HepG2 (cell line): ENCODE measurements at regions not wholly inside any gene's neighbourhood (a gene's known extent, or its start where the extent isn't known, plus 50 kb on each side); places are given as distances from the start of the nearest gene placed in this dataset.

Experiments used
- CTCF ChIP-seq: sonication (generic); formaldehyde crosslinking; IDR thresholded peaks from 2 replicates; pipeline ENCODE4 v1.5.0; 2020; ENCODE audit warnings: mild to moderate bottlenecking, missing genetic modification reagents, moderate library complexity
- FOXM1 ChIP-seq: sonication (generic); formaldehyde crosslinking; IDR thresholded peaks from 2 replicates; pipeline ENCODE4 v1.5.0; 2020; ENCODE audit warnings: missing genetic modification reagents
- GATAD2A ChIP-seq: IDR thresholded peaks from 2 replicates; pipeline ENCODE4 v1.6.1; 2016
- NFE2L2 ChIP-seq: fragments of 150-350 bp; IDR thresholded peaks from 2 replicates; pipeline ENCODE4 v1.6.1; 2014; ENCODE audit warnings: low read length
- ZBTB7A ChIP-seq: sonication (generic); formaldehyde crosslinking; IDR thresholded peaks from 2 replicates; pipeline ENCODE4 v1.8.0; 2022; ENCODE audit warnings: mild to moderate bottlenecking, missing genetic modification reagents
- ZNF138 ChIP-seq: sonication (generic); formaldehyde crosslinking; IDR thresholded peaks from 2 replicates; pipeline ENCODE4 v1.5.0; 2020; ENCODE audit warnings: mild to moderate bottlenecking, low read depth, missing genetic modification reagents
- ZNF616 ChIP-seq: sonication (generic); formaldehyde crosslinking; IDR thresholded peaks from 2 replicates; pipeline ENCODE4 v1.5.0; 2020; ENCODE audit warnings: low read depth, mild to moderate bottlenecking, missing genetic modification reagents
- TF ChIP-seq, protein P1 (sequence below): sonication (generic); formaldehyde crosslinking; IDR thresholded peaks from 2 replicates; pipeline ENCODE4 v1.9.0; 2021; ENCODE audit warnings: missing genetic modification reagents, mild to moderate bottlenecking, borderline replicate concordance

DNA sequence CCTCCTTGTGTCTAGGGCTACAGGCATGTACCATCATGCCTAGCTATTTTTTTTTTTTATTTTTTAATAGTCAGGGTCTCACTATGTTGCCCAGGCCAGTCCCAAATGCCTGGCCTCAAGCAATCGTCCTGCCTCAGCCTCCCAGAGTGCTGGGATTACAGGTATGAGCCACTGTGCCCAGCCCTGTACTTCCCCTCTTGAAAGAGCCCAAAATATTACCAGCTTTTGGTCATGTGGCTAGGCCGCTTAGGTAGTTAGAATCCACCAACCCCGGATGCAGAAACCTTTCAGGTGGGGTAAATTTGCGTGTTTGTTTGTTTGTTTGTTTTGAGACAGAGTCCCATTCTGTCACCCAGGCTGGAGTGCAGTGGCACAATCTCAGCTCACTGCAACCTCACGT lies 132.8 kb upstream of the C2CD4B start:
- TF ChIP-seq ZBTB7A = no peak
- no peak for TF ChIP-seq GATAD2A (CRISPR knock-in tag)
- TF ChIP-seq ZNF616 = no peak
- no peak for TF ChIP-seq CTCF (CRISPR knock-in tag)
- no peak for TF ChIP-seq NFE2L2
- no peak for TF ChIP-seq ZNF138
- TF ChIP-seq FOXM1 = no peak
- TF ChIP-seq, protein P1, sequence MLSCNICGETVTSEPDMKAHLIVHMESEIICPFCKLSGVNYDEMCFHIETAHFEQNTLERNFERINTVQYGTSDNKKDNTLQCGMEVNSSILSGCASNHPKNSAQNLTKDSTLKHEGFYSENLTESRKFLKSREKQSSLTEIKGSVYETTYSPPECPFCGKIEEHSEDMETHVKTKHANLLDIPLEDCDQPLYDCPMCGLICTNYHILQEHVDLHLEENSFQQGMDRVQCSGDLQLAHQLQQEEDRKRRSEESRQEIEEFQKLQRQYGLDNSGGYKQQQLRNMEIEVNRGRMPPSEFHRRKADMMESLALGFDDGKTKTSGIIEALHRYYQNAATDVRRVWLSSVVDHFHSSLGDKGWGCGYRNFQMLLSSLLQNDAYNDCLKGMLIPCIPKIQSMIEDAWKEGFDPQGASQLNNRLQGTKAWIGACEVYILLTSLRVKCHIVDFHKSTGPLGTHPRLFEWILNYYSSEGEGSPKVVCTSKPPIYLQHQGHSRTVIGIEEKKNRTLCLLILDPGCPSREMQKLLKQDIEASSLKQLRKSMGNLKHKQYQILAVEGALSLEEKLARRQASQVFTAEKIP (CRISPR knock-in tag) = no peak
